B cell (primary cell): ENCODE measurements at regions not wholly inside any gene's neighbourhood (a gene's known extent, or its start where the extent isn't known, plus 50 kb on each side); places are given as distances from the start of the nearest gene placed in this dataset.

ENCODE experiments used
- ATAC-seq: fragments of 200-7000 bp; cut with Tn5 transposase; one replicate; pipeline ENCODE4 v1.10.0; 2021; ENCODE audit warnings: low read depth, mild to moderate bottlenecking, moderate number of reproducible peaks, moderate library complexity
- CTCF ChIA-PET: fragments of 350-600 bp; sonication (Branson Sonifier 250); formaldehyde crosslinking; loops from one replicate; lab custom pipeline; 2021; ENCODE audit warnings: antibody characterized with exemption, inconsistent platforms; lab: Charles Lee
- POLR2A ChIA-PET: fragments of 350-600 bp; sonication (Branson Sonifier 250); formaldehyde crosslinking; loops from one replicate; lab custom pipeline; 2021; ENCODE audit warnings: antibody characterized with exemption; lab: Charles Lee
- DNase-seq: peaks from one replicate; pipeline ENCODE4 v3.0.0; 2013
- H2AFZ ChIP-seq: 2 replicates; pipeline ENCODE4 v1.6.1; 2012; ENCODE audit warnings: mild to moderate bottlenecking, low read depth, low read length; ENCODE audit not compliant: insufficient read depth, poor library complexity, severe bottlenecking
- H3K27ac ChIP-seq, 2 donors: 1 replicate in 1 of 2; 2 replicates in 1 of 2; pipeline ENCODE4 v1.5.1; 2012 to 2013; ENCODE audit warnings: low read length in 2 of 2, mild to moderate bottlenecking in 2 of 2, moderate library complexity in 1 of 2
- H3K27me3 ChIP-seq, 4 experiments: fragments of 200-600 bp in 1 of 4; sonication (generic) in 1 of 4; replicated peaks in 1 of 4; 1 replicate in 2 of 4; 2 replicates in 2 of 4; pipeline versions ENCODE4 v1.6.1 to v1.7.0; 2013 to 2016; ENCODE audit warnings: low read length in 3 of 4, mild to moderate bottlenecking in 2 of 4, mixed read lengths in 1 of 4, moderate library complexity in 1 of 4; ENCODE audit not compliant: insufficient read depth in 4 of 4, control insufficient read depth in 3 of 4; ENCODE audit errors: control extremely low read depth in 1 of 4
- H3K36me3 ChIP-seq, 2 experiments: replicated peaks in 1 of 2; 1 replicate in 1 of 2; 2 replicates in 1 of 2; pipeline versions ENCODE4 v1.6.1 to v1.7.1; 2013; ENCODE audit warnings: low read length in 1 of 2; ENCODE audit not compliant: insufficient read depth in 2 of 2, control insufficient read depth in 1 of 2; ENCODE audit errors: control extremely low read depth in 1 of 2, extremely low read depth in 1 of 2
- H3K4me1 ChIP-seq, 2 donors: fragments of 200-600 bp in 1 of 2; sonication (generic) in 1 of 2; 1 replicate in 1 of 2; 2 replicates in 1 of 2; pipeline versions ENCODE4 v1.5.1 to v1.6.1; 2013 to 2017; ENCODE audit warnings: low read length in 2 of 2; ENCODE audit not compliant: control insufficient read depth in 2 of 2, insufficient read depth in 2 of 2
- H3K4me2 ChIP-seq: replicated peaks from 2 replicates; pipeline ENCODE3; 2012; ENCODE audit warnings: mild to moderate bottlenecking, low read depth, low read length; ENCODE audit not compliant: poor library complexity, severe bottlenecking
- H3K4me3 ChIP-seq, 5 experiments: fragments of 200-600 bp in 1 of 5; sonication (generic) in 1 of 5; 1 replicate in 3 of 5; 2 replicates in 2 of 5; pipeline versions ENCODE4 v1.5.1 to v1.7.0; 2011 to 2016; ENCODE audit warnings: low read length in 4 of 5, mild to moderate bottlenecking in 4 of 5, low read depth in 2 of 5, control low read depth in 1 of 5, moderate library complexity in 1 of 5; ENCODE audit not compliant: insufficient read depth in 1 of 5; ENCODE audit errors: control extremely low read depth in 1 of 5, extremely low read depth in 1 of 5
- H3K79me2 ChIP-seq: fragments of 200-600 bp; sonication (generic); one replicate; pipeline ENCODE4 v1.6.0; 2016; ENCODE audit warnings: low read length; ENCODE audit not compliant: control insufficient read depth, insufficient read depth
- H3K9ac ChIP-seq: fragments of 200-600 bp; sonication (generic); 2 replicates; pipeline ENCODE4 v1.6.1; 2017; ENCODE audit warnings: mild to moderate bottlenecking, low read length, moderate library complexity
- H3K9me3 ChIP-seq, 3 donors: one replicate each; pipeline versions ENCODE4 v1.6.1 to v1.7.1; 2013; ENCODE audit warnings: low read length in 2 of 3; ENCODE audit not compliant: control insufficient read depth in 2 of 3, insufficient read depth in 1 of 3; ENCODE audit errors: control extremely low read depth in 1 of 3
- H4K20me1 ChIP-seq: 2 replicates; pipeline ENCODE4 v1.6.0; 2012; ENCODE audit warnings: mild to moderate bottlenecking, low read length; ENCODE audit not compliant: insufficient read depth, control insufficient read depth, poor library complexity, severe bottlenecking
- H3K27ac Mint-ChIP-seq: one replicate; pipeline ENCODE4 v1.8.0; 2021; ENCODE audit warnings: mixed read lengths
- H3K27me3 Mint-ChIP-seq: one replicate; pipeline ENCODE4 v1.8.0; 2021; ENCODE audit warnings: mixed read lengths
- H3K4me1 Mint-ChIP-seq: one replicate; pipeline ENCODE4 v1.8.0; 2021; ENCODE audit warnings: mixed read lengths
- H3K4me3 Mint-ChIP-seq: one replicate; pipeline ENCODE4 v1.8.0; 2021; ENCODE audit warnings: mixed read lengths
- H3K9me3 Mint-ChIP-seq: one replicate; pipeline ENCODE4 v1.8.0; 2022; ENCODE audit warnings: mixed read lengths; ENCODE audit not compliant: insufficient read depth
- EZH2 ChIP-seq: IDR thresholded peaks from 2 replicates; pipeline ENCODE4 v1.6.1; 2012; ENCODE audit warnings: borderline replicate concordance, low read depth, mild to moderate bottlenecking, moderate library complexity, low read length; ENCODE audit not compliant: insufficient read depth, poor library complexity, severe bottlenecking
- WGBS: methylation state at CpG from one replicate; pipeline ENCODE4 v1.1.5; 2013; ENCODE audit warnings: missing lambda C conversion rate; ENCODE audit not compliant: insufficient coverage; 5-methylcytosine and 5-hydroxymethylcytosine counted together
- intact Hi-C: fragments of 100-400 bp; cut with micrococcal nuclease; formaldehyde crosslinking; loops from one replicate; pipeline ENCODE4 v1.10.0; 2022
- TF ChIP-seq, protein P1 (sequence below): fragments of 200-600 bp; IDR thresholded peaks from one replicate; pipeline ENCODE4 v1.8.0; 2022; ENCODE audit warnings: antibody characterized with exemption, mild to moderate bottlenecking

DNA sequence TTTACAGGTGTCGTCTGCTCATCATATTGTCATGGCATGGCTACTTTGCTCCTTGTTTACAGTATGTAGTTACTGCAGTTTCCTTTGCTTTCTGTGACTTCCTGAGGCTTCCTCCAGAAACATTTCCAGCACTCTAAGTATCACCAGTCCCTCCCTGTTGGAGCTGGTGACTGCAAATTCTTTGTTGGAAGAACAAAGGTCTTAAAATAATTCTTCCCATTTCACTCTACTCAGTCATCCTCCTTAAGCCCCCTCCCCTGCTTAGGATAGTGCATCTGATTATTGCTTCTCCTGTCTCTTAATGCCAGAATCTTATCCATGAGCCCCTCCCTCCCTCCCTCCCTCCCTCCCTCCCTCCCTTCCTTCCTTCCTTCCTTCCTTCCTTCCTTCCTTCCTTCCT is 72.0 kb downstream of the C3orf38 start:
- no peak overlapping the region for H3K4me2 ChIP-seq
- ATAC-seq = no peak
- no peaks in the 10 kb centered on the region for H3K27me3 ChIP-seq
- TF ChIP-seq, protein P1, sequence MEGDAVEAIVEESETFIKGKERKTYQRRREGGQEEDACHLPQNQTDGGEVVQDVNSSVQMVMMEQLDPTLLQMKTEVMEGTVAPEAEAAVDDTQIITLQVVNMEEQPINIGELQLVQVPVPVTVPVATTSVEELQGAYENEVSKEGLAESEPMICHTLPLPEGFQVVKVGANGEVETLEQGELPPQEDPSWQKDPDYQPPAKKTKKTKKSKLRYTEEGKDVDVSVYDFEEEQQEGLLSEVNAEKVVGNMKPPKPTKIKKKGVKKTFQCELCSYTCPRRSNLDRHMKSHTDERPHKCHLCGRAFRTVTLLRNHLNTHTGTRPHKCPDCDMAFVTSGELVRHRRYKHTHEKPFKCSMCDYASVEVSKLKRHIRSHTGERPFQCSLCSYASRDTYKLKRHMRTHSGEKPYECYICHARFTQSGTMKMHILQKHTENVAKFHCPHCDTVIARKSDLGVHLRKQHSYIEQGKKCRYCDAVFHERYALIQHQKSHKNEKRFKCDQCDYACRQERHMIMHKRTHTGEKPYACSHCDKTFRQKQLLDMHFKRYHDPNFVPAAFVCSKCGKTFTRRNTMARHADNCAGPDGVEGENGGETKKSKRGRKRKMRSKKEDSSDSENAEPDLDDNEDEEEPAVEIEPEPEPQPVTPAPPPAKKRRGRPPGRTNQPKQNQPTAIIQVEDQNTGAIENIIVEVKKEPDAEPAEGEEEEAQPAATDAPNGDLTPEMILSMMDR = no peak
- no peak for TF ChIP-seq EZH2
- no peak overlapping the region for H3K4me3 Mint-ChIP-seq
- ChIA-PET POLR2A (no interaction called here), CTCF (no interaction called here)
- no peaks in the 10 kb centered on the region for H3K9me3 Mint-ChIP-seq
- H3K79me2 ChIP-seq = no peaks in the 10 kb centered on the region
- DNase-seq = no peak
- WGBS = no CpG with 5 or more reads among the region's 1 CpG
- peaks cover 8% of the 10 kb centered on the region for H3K4me1 Mint-ChIP-seq
- no peak overlapping the region for H3K9ac ChIP-seq
- H2AFZ ChIP-seq = no peak overlapping the region
- no peak overlapping the region for H3K27ac ChIP-seq
- H3K36me3 ChIP-seq = no peaks in the 10 kb centered on the region
- no peak overlapping the region for H3K4me3 ChIP-seq
- no peak overlapping the region for H3K27ac Mint-ChIP-seq
- H3K4me1 ChIP-seq = peaks cover 0 to 4% of the 10 kb centered on the region in 2 donors
- no peaks in the 10 kb centered on the region for H3K9me3 ChIP-seq
- no peaks in the 10 kb centered on the region for H4K20me1 ChIP-seq
- intact Hi-C loops = no loop called here
- H3K27me3 Mint-ChIP-seq = no peaks in the 10 kb centered on the region

DNA sequence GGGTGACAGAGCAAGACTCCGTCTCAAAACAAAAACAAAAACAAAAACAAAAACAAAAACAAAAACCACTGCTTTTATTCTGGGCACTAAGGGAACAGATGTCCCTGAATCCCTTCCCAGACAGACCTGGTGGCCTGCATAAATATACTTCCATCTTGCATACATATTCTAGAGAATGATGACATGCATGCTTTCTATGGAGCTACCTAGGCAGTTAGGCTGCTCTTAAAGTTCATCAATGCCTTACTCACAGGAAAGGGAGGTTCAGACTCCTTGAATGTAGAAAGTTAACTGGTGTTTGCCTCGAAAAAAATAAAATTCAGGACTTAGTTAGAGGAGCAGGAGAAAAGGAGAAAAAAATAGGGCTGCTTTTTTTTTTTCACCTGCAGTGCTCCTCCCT is 72.6 kb downstream of the C3orf38 start:
- Mint-ChIP-seq H3K27ac (no peak overlapping the region), H3K9me3 (no peaks in the 10 kb centered on the region), H3K27me3 (no peaks in the 10 kb centered on the region), H3K4me1 (peaks cover 8% of the 10 kb centered on the region), H3K4me3 (no peak overlapping the region)
- CTCF ChIA-PET = no interaction called here
- no peak for TF ChIP-seq EZH2
- no peaks in the 10 kb centered on the region for H3K9me3 ChIP-seq
- WGBS = 83% methylated on average over 2 of the region's 2 CpGs
- no peak overlapping the region for H3K27ac ChIP-seq
- no peak overlapping the region for H3K4me2 ChIP-seq
- no peak for DNase-seq
- H2AFZ ChIP-seq = no peak overlapping the region
- H4K20me1 ChIP-seq = no peaks in the 10 kb centered on the region
- intact Hi-C loops = no loop called here
- H3K4me1 ChIP-seq = peaks cover 0 to 4% of the 10 kb centered on the region in 2 donors
- POLR2A ChIA-PET = no interaction called here
- no peaks in the 10 kb centered on the region for H3K27me3 ChIP-seq
- ATAC-seq = no peak
- no peaks in the 10 kb centered on the region for H3K79me2 ChIP-seq
- H3K9ac ChIP-seq = no peak overlapping the region
- no peak overlapping the region for H3K4me3 ChIP-seq
- no peaks in the 10 kb centered on the region for H3K36me3 ChIP-seq
